IPS-11a (cell line): ENCODE measurements at regions not wholly inside any gene's neighbourhood (a gene's known extent, or its start where the extent isn't known, plus 50 kb on each side); places are given as distances from the start of the nearest gene placed in this dataset.
"Not testable (repeated sequence)": the region's sequence is repeated elsewhere in the genome, so short reads cannot be mapped to it uniquely, and the experiment has no call there.

Experiments used
- H3K4me3 ChIP-seq: one replicate; pipeline ENCODE4 v1.5.1; 2013; ENCODE audit warnings: low read depth, low read length, control low read depth

- no peak overlapping the region for H3K4me3 ChIP-seq
These were observed 413.0 kb downstream of the SOX2 start for GRCh38 chr3:182124716-182125115.

- H3K4me3 ChIP-seq: no peak overlapping the region
These were observed 418.0 kb downstream of the SOX2 start for GRCh38 chr3:182129740-182130139.

- H3K4me3 ChIP-seq: no peak overlapping the region
These were observed 422.0 kb downstream of the SOX2 start for GRCh38 chr3:182133752-182134151.

- no peak overlapping the region for H3K4me3 ChIP-seq
These were observed 423.3 kb downstream of the SOX2 start for GRCh38 chr3:182135056-182135455.

GRCh38 chr3:182136008-182136910, 424.5 kb downstream of the SOX2 start:
- no peak overlapping the region for H3K4me3 ChIP-seq

- H3K4me3 ChIP-seq: no peak overlapping the region
These were observed 426.7 kb downstream of the SOX2 start for GRCh38 chr3:182138393-182138792.

GRCh38 chr3:182139627-182140357, 428.1 kb downstream of the SOX2 start:
- H3K4me3 ChIP-seq: no peak overlapping the region

- no peak overlapping the region for H3K4me3 ChIP-seq
These were observed 431.2 kb downstream of the SOX2 start for GRCh38 chr3:182142928-182143327.

GRCh38 chr3:182143903-182144302, 432.2 kb downstream of the SOX2 start:
- H3K4me3 ChIP-seq: no peak overlapping the region

GRCh38 chr3:182148360-182148759, 436.6 kb downstream of the SOX2 start:
- no peak overlapping the region for H3K4me3 ChIP-seq

- H3K4me3 ChIP-seq: no peak overlapping the region
These were observed 437.9 kb downstream of the SOX2 start for GRCh38 chr3:182149594-182149993.

GRCh38 chr3:182156326-182156725, 444.6 kb downstream of the SOX2 start:
- H3K4me3 ChIP-seq: not testable (repeated sequence)

- no peak overlapping the region for H3K4me3 ChIP-seq
These were observed 453.5 kb downstream of the SOX2 start for GRCh38 chr3:182165234-182165633.

GRCh38 chr3:182172534-182172933, 460.8 kb downstream of the SOX2 start:
- H3K4me3 ChIP-seq: no peak overlapping the region

GRCh38 chr3:182178488-182179200, 466.9 kb downstream of the SOX2 start:
- H3K4me3 ChIP-seq: no peak overlapping the region

- H3K4me3 ChIP-seq: no peak overlapping the region
These were observed 467.9 kb downstream of the SOX2 start for GRCh38 chr3:182179631-182180030.

- H3K4me3 ChIP-seq: no peak overlapping the region
These were observed 469.1 kb downstream of the SOX2 start for GRCh38 chr3:182180654-182181385.

GRCh38 chr3:182182531-182182968, 470.8 kb downstream of the SOX2 start:
- no peak overlapping the region for H3K4me3 ChIP-seq

GRCh38 chr3:182183716-182184430, 472.1 kb downstream of the SOX2 start:
- no peak overlapping the region for H3K4me3 ChIP-seq

GRCh38 chr3:182185313-182185712, 473.6 kb downstream of the SOX2 start:
- H3K4me3 ChIP-seq: no peak overlapping the region
